Smooth muscle cell (in vitro differentiated cells): ENCODE measurements at regions not wholly inside any gene's neighbourhood (a gene's known extent, or its start where the extent isn't known, plus 50 kb on each side); places are given as distances from the start of the nearest gene placed in this dataset.

Experiments used
- DNase-seq: peaks from one replicate; lab custom pipeline; 2025; ENCODE audit not compliant: unreplicated experiment; lab: John Stamatoyannopoulos, UW
- H2AFZ ChIP-seq: fragments of 200-600 bp; sonication (generic); 2 replicates; pipeline ENCODE4 v1.6.0; 2016; ENCODE audit warnings: antibody characterized with exemption, low read depth, mild to moderate bottlenecking
- H3F3A ChIP-seq: fragments of 200-600 bp; sonication (generic); 2 replicates; pipeline ENCODE4 v1.6.0; 2017; ENCODE audit warnings: antibody characterized with exemption, low read depth
- H3K27ac ChIP-seq: fragments of 200-600 bp; sonication (generic); 2 replicates; pipeline ENCODE4 v1.5.1; 2016; ENCODE audit warnings: low read depth, mild to moderate bottlenecking
- H3K27me3 ChIP-seq: fragments of 200-600 bp; sonication (generic); 2 replicates; pipeline ENCODE4 v1.6.1; 2016; ENCODE audit warnings: low read depth, mild to moderate bottlenecking
- H3K36me3 ChIP-seq: fragments of 200-600 bp; sonication (generic); 2 replicates; pipeline ENCODE4 v1.5.1; 2016; ENCODE audit warnings: low read depth
- H3K4me1 ChIP-seq: fragments of 200-600 bp; sonication (generic); 2 replicates; pipeline ENCODE4 v1.5.1; 2016; ENCODE audit warnings: low read depth
- H3K4me2 ChIP-seq: fragments of 200-600 bp; sonication (generic); 2 replicates; pipeline ENCODE4 v1.6.0; 2016; ENCODE audit warnings: mild to moderate bottlenecking
- H3K4me3 ChIP-seq: fragments of 200-600 bp; sonication (generic); 2 replicates; pipeline ENCODE4 v1.5.1; 2016; ENCODE audit warnings: mild to moderate bottlenecking
- H3K79me2 ChIP-seq: fragments of 200-600 bp; sonication (generic); 2 replicates; pipeline ENCODE4 v1.6.0; 2016; ENCODE audit warnings: low read depth, mild to moderate bottlenecking
- H3K9ac ChIP-seq: fragments of 200-600 bp; sonication (generic); 2 replicates; pipeline ENCODE4 v1.6.0; 2016; ENCODE audit warnings: low read depth
- H3K9me3 ChIP-seq: fragments of 200-600 bp; sonication (generic); replicated peaks from 2 replicates; pipeline ENCODE4 v1.5.1; 2016; ENCODE audit warnings: low read depth
- H4K20me1 ChIP-seq: fragments of 200-600 bp; sonication (generic); 2 replicates; pipeline ENCODE4 v1.6.0; 2016; ENCODE audit warnings: low read depth
- CTCF ChIP-seq: fragments of 200-600 bp; sonication (generic); IDR thresholded peaks from 2 replicates; pipeline ENCODE4 v1.5.1; 2017; ENCODE audit warnings: borderline replicate concordance, mild to moderate bottlenecking, antibody characterized with exemption; ENCODE audit not compliant: insufficient read depth, poor library complexity, severe bottlenecking
- WGBS: methylation state at CpG from one replicate; pipeline ENCODE4 v1.1.7; 2016; ENCODE audit warnings: low lambda C conversion rate; 5-methylcytosine and 5-hydroxymethylcytosine counted together

GRCh38 chr12:131620520-131620919 lies 90.4 kb upstream of the SFSWAP start:
- no peak overlapping the region for H3K4me3 ChIP-seq
- peaks cover 5% of the 10 kb centered on the region for H3K27me3 ChIP-seq
- H3F3A ChIP-seq: no peaks in the 10 kb centered on the region
- no peak for TF ChIP-seq CTCF
- no peaks in the 10 kb centered on the region for H3K36me3 ChIP-seq
- no peak overlapping the region for H2AFZ ChIP-seq
- H3K27ac ChIP-seq: no peak overlapping the region
- 83% methylated on average over 6 of the region's 6 CpGs for WGBS
- H3K4me2 ChIP-seq: no peak overlapping the region
- H3K4me1 ChIP-seq: no peaks in the 10 kb centered on the region
- DNase-seq: no peak
- H3K9me3 ChIP-seq: no peaks in the 10 kb centered on the region
- H4K20me1 ChIP-seq: no peaks in the 10 kb centered on the region
- no peak overlapping the region for H3K9ac ChIP-seq
- H3K79me2 ChIP-seq: no peaks in the 10 kb centered on the region

- Histone ChIP-seq H3K9ac (no peak overlapping the region), H3K27ac (no peak overlapping the region), H3K79me2 (no peaks in the 10 kb centered on the region), H2AFZ (no peak overlapping the region), H3K4me2 (no peak overlapping the region), H3K27me3 (peaks cover 9% of the 10 kb centered on the region), H3K36me3 (no peaks in the 10 kb centered on the region), H3F3A (no peaks in the 10 kb centered on the region), H4K20me1 (no peaks in the 10 kb centered on the region), H3K4me1 (no peaks in the 10 kb centered on the region), H3K4me3 (no peak overlapping the region), H3K9me3 (no peaks in the 10 kb centered on the region)
- DNase-seq: no peak
- TF ChIP-seq CTCF: no peak
- WGBS: 79% methylated on average over 25 of the region's 27 CpGs
Measured at GRCh38 chr12:131620946-131621681, 89.8 kb upstream of the SFSWAP start.

- no peak for DNase-seq
- Histone ChIP-seq H3K36me3 (no peaks in the 10 kb centered on the region), H3K4me1 (no peaks in the 10 kb centered on the region), H2AFZ (no peak overlapping the region), H3K4me3 (no peak overlapping the region), H3K27ac (no peak overlapping the region), H3K9ac (no peak overlapping the region), H3K79me2 (no peaks in the 10 kb centered on the region), H3K27me3 (peaks cover 9% of the 10 kb centered on the region), H3F3A (no peaks in the 10 kb centered on the region), H3K9me3 (no peaks in the 10 kb centered on the region), H3K4me2 (no peak overlapping the region), H4K20me1 (no peaks in the 10 kb centered on the region)
- 62% methylated on average over 19 of the region's 19 CpGs for WGBS
- no peak for TF ChIP-seq CTCF
Measured at GRCh38 chr12:131621701-131622421, 89.0 kb upstream of the SFSWAP start.
